ENCODE measurements at regions not wholly inside any gene's neighbourhood (a gene's known extent, or its start where the extent isn't known, plus 50 kb on each side); places are given as distances from the start of the nearest gene placed in this dataset.

GRCh38 chr1:38581396-38581795, 278.2 kb downstream of the RRAGC start:
- in situ Hi-C loops (cut with HindIII; ENCODE audit: low sequenced_read_pairs), result no loop called here

GRCh38 chr1:38580594-38580993, 279.0 kb downstream of the RRAGC start:
- in situ Hi-C loops (cut with HindIII; ENCODE audit: low sequenced_read_pairs), result no loop called here

- in situ Hi-C loops (cut with HindIII; ENCODE audit: low sequenced_read_pairs), result no loop called here
Measured at GRCh38 chr1:38579056-38579455, 280.5 kb downstream of the RRAGC start.

- in situ Hi-C loops (cut with HindIII; ENCODE audit: low sequenced_read_pairs), result no loop called here
Measured at GRCh38 chr1:38578271-38578951, 281.2 kb downstream of the RRAGC start.

GRCh38 chr1:38577937-38578270, 281.7 kb downstream of the RRAGC start:
- in situ Hi-C loops (cut with HindIII; ENCODE audit: low sequenced_read_pairs), result no loop called here

GRCh38 chr1:38577385-38577784, 282.2 kb downstream of the RRAGC start:
- in situ Hi-C loops (cut with HindIII; ENCODE audit: low sequenced_read_pairs), result no loop called here

GRCh38 chr1:38576241-38576640, 283.3 kb downstream of the RRAGC start:
- in situ Hi-C loops (cut with HindIII; ENCODE audit: low sequenced_read_pairs), result no loop called here

GRCh38 chr1:38571726-38572125, 287.8 kb downstream of the RRAGC start:
- in situ Hi-C loops (cut with HindIII; ENCODE audit: low sequenced_read_pairs), result no loop called here

- in situ Hi-C loops (cut with HindIII; ENCODE audit: low sequenced_read_pairs), result no loop called here
Measured at GRCh38 chr1:38570657-38570975, 289.0 kb downstream of the RRAGC start.

- in situ Hi-C loops (cut with HindIII; ENCODE audit: low sequenced_read_pairs), result no loop called here
Measured at GRCh38 chr1:38569932-38570656, 289.5 kb downstream of the RRAGC start.

GRCh38 chr1:38568061-38568857, 291.3 kb downstream of the RRAGC start:
- in situ Hi-C loops (cut with HindIII; ENCODE audit: low sequenced_read_pairs), result no loop called here

- in situ Hi-C loops (cut with HindIII; ENCODE audit: low sequenced_read_pairs), result no loop called here
Measured at GRCh38 chr1:38567401-38567800, 292.2 kb downstream of the RRAGC start.

- in situ Hi-C loops (cut with HindIII; ENCODE audit: low sequenced_read_pairs), result no loop called here
Measured at GRCh38 chr1:38565020-38565491, 294.5 kb downstream of the RRAGC start.

GRCh38 chr1:38563942-38564735, 295.4 kb downstream of the RRAGC start:
- in situ Hi-C loops (cut with HindIII; ENCODE audit: low sequenced_read_pairs), result no loop called here

GRCh38 chr1:38561725-38562124, 297.8 kb downstream of the RRAGC start:
- in situ Hi-C loops (cut with HindIII; ENCODE audit: low sequenced_read_pairs), result no loop called here

- in situ Hi-C loops (cut with HindIII; ENCODE audit: low sequenced_read_pairs), result no loop called here
Measured at GRCh38 chr1:38561110-38561509, 298.5 kb downstream of the RRAGC start.

GRCh38 chr1:38560457-38560856, 299.1 kb downstream of the RRAGC start:
- in situ Hi-C loops (cut with HindIII; ENCODE audit: low sequenced_read_pairs), result no loop called here

GRCh38 chr1:38559446-38560165, 300.0 kb downstream of the RRAGC start:
- in situ Hi-C loops (cut with HindIII; ENCODE audit: low sequenced_read_pairs), result loop anchor here (10.0 kb wide), 1 partner anchor 65 kb away; no protein-coding TSS in a partner anchor

GRCh38 chr1:38558500-38559445, 300.8 kb downstream of the RRAGC start:
- in situ Hi-C loops (cut with HindIII; ENCODE audit: low sequenced_read_pairs), result loop anchor here (10.0 kb wide), 1 partner anchor 64 kb away; no protein-coding TSS in a partner anchor

Measured in DLD1 (cell line).